M059J (cell line): ENCODE measurements at regions not wholly inside any gene's neighbourhood (a gene's known extent, or its start where the extent isn't known, plus 50 kb on each side); places are given as distances from the start of the nearest gene placed in this dataset.
"Not testable (repeated sequence)": the region's sequence is repeated elsewhere in the genome, so short reads cannot be mapped to it uniquely, and the experiment has no call there.

ENCODE experiments used
- DNase-seq: peaks from one replicate; pipeline ENCODE4 v3.0.0-alpha.2; 2012; ENCODE audit warnings: low read depth

- peak; percentile 74 for DNase-seq
These were observed 483.9 kb downstream of the OMA1 start for GRCh38 chr1:58062635-58063034.

- DNase-seq, result no peak
These were observed 485.9 kb downstream of the OMA1 start for GRCh38 chr1:58060559-58061170.

- DNase-seq, result peak; percentile 3
These were observed 486.7 kb downstream of the OMA1 start for GRCh38 chr1:58059789-58060188.

- no peak for DNase-seq
These were observed 488.2 kb downstream of the OMA1 start for GRCh38 chr1:58058323-58058722.

GRCh38 chr1:58057826-58058225, 488.7 kb downstream of the OMA1 start:
- DNase-seq, result no peak

GRCh38 chr1:58051187-58051586, 495.3 kb downstream of the OMA1 start:
- not testable (repeated sequence) for DNase-seq

- peak; percentile 15 for DNase-seq
These were observed 499.2 kb downstream of the OMA1 start for GRCh38 chr1:58047265-58047858.

- DNase-seq, result no peak
These were observed 501.3 kb downstream of the OMA1 start for GRCh38 chr1:58045094-58045705.

GRCh38 chr1:58041621-58042020, 504.9 kb downstream of the OMA1 start:
- peak; percentile 81 for DNase-seq

- DNase-seq, result no peak
These were observed 508.0 kb downstream of the OMA1 start for GRCh38 chr1:58038574-58038973.

- DNase-seq, result peak; percentile 17
These were observed 511.0 kb downstream of the OMA1 start for GRCh38 chr1:58035523-58035922.

- no peak for DNase-seq
These were observed 513.2 kb downstream of the OMA1 start for GRCh38 chr1:58033311-58033710.

- no peak for DNase-seq
These were observed 513.9 kb downstream of the OMA1 start for GRCh38 chr1:58032611-58033073.

GRCh38 chr1:58031416-58031815, 515.1 kb downstream of the OMA1 start:
- DNase-seq, result no peak

- DNase-seq, result no peak
These were observed 516.1 kb downstream of the OMA1 start for GRCh38 chr1:58030456-58030855.

GRCh38 chr1:58017641-58018040, 528.9 kb downstream of the OMA1 start:
- no peak for DNase-seq

- DNase-seq, result no peak
These were observed 533.3 kb downstream of the OMA1 start for GRCh38 chr1:58013237-58013636.

GRCh38 chr1:58011978-58012377, 534.5 kb downstream of the OMA1 start:
- no peak for DNase-seq

GRCh38 chr1:58006421-58007046, 540.0 kb downstream of the OMA1 start:
- no peak for DNase-seq

- no peak for DNase-seq
These were observed 541.3 kb downstream of the OMA1 start for GRCh38 chr1:58005212-58005611.

- no peak for DNase-seq
These were observed 542.5 kb downstream of the OMA1 start for GRCh38 chr1:58003988-58004387.

- no peak for DNase-seq
These were observed 543.5 kb downstream of the OMA1 start for GRCh38 chr1:58003059-58003458.

GRCh38 chr1:58000821-58001220, 545.7 kb downstream of the OMA1 start:
- DNase-seq, result no peak
